ENCODE measurements at regions not wholly inside any gene's neighbourhood (a gene's known extent, or its start where the extent isn't known, plus 50 kb on each side); places are given as distances from the start of the nearest gene placed in this dataset.

DNA sequence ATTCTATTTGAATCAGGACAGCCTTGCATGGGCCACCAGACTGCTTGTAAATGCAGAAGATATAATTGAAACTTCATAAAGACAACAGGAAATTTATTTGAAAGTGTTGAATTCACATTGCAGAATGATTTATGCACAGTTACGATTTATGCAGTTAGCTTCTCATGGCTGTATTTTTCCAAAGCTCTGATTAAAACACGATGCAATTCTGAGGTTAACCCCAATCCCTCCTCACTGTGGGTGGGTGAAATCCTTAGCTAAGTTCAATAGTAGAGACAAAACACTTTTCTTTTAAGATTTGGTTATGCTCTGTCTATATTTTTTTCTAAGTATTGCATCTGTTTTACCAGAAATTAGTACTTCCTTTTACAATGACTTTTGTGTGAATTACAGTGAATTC, 728.8 kb upstream of the IGFBP3 start:
- ChIA-PET POLR2A (ENCODE audit: partially characterized antibody) (no interaction called here), CTCF (ENCODE audit: partially characterized antibody) (no interaction called here)
- no peak overlapping the region for H3K27ac ChIP-seq (ENCODE audit: low read depth, low read length)
- H4K91ac ChIP-seq (replicated peaks; ENCODE audit: insufficient read length, low read length) = no peak overlapping the region
- no peaks in the 10 kb centered on the region for H3K36me3 ChIP-seq (ENCODE audit: control insufficient read depth in 2 of 4, insufficient read depth in 4 of 4, low read length in 3 of 4)
- no peak overlapping the region for H3K23ac ChIP-seq (ENCODE audit: insufficient read length)
- H3K79me1 ChIP-seq (ENCODE audit: low read depth, low read length) = no peaks in the 10 kb centered on the region
- DNase-seq (ENCODE audit: low read depth in 1 of 2, low spot score in 2 of 2) = no peak
- no peak overlapping the region for H2BK12ac ChIP-seq (ENCODE audit: low read depth, low read length)
- no peaks in the 10 kb centered on the region for H3K23me2 ChIP-seq (ENCODE audit: low read depth, low read length)
- H2BK20ac ChIP-seq (ENCODE audit: low read length) = no peak overlapping the region
- peaks cover 0 to 3% (median 0%) of the 10 kb centered on the region in 4 experiments; a peak in 1 of 7 replicates for H3K4me1 ChIP-seq (replicated peaks in 1 of 4; ENCODE audit: control insufficient read depth in 3 of 4, insufficient read depth in 4 of 4, low read length in 3 of 4)
- peaks cover 5 to 9% of the 10 kb centered on the region in 2 experiments for H3K9me3 ChIP-seq (ENCODE audit: insufficient read depth in 2 of 2, low read depth in 1 of 2, low read length in 1 of 2)
- H3K9ac ChIP-seq (replicated peaks in 1 of 4; ENCODE audit: extremely low read depth in 1 of 4, low read depth in 3 of 4, low read length in 3 of 4) = no peak overlapping the region
- no peaks in the 10 kb centered on the region for H4K20me1 ChIP-seq (replicated peaks in 1 of 2; ENCODE audit: control insufficient read depth in 1 of 2, insufficient read depth in 2 of 2, low read length in 2 of 2)
- H3K4me2 ChIP-seq (ENCODE audit: insufficient read depth in 1 of 2, low read depth in 2 of 2, low read length in 2 of 2) = no peak overlapping the region
- no peaks in the 10 kb centered on the region for H3K79me2 ChIP-seq (ENCODE audit: control insufficient read depth in 1 of 2, insufficient read depth in 2 of 2, low read length in 2 of 2)
- H2BK120ac ChIP-seq (replicated peaks; ENCODE audit: low read depth, low read length) = no peak overlapping the region
- no peak overlapping the region for H3K4me3 ChIP-seq (ENCODE audit: extremely low read depth in 1 of 4, insufficient read depth in 2 of 4, low read depth in 3 of 4, low read length in 4 of 4)
- TF ChIP-seq RFX5 (IDR thresholded peaks at IDR 0.05; ENCODE audit: borderline replicate concordance, low read depth, low read length) = no peak
- no peak for TF ChIP-seq JUN (IDR thresholded peaks at IDR 0.05; ENCODE audit: low read depth, low read length)
- TF ChIP-seq CREB1 (IDR thresholded peaks at IDR 0.05) = no peak
- no peak for TF ChIP-seq KDM4A (IDR thresholded peaks at IDR 0.05; ENCODE audit: low read depth, low read length, severe bottlenecking)
- no peak for TF ChIP-seq ATF2 (IDR thresholded peaks at IDR 0.05; ENCODE audit: low read length)
- no peak for TF ChIP-seq TAF7 (optimal IDR thresholded peaks at IDR 0.05; ENCODE audit: borderline replicate concordance, low read depth, low read length)
- TF ChIP-seq CHD1 (IDR thresholded peaks at IDR 0.05; ENCODE audit: low read depth, low read length) = no peak
- TF ChIP-seq BCL11A (IDR thresholded peaks at IDR 0.05; ENCODE audit: low read depth in 2 of 2, low read length in 2 of 2) = no peak
- TF ChIP-seq SIX5 (IDR thresholded peaks at IDR 0.05; ENCODE audit: low read depth, low read length) = no peak
- no peak for TF ChIP-seq CHD2 (IDR thresholded peaks at IDR 0.05; ENCODE audit: low read length)
- H3K14ac ChIP-seq (ENCODE audit: insufficient read length) = no peak overlapping the region
- no peak overlapping the region for H4K5ac ChIP-seq (ENCODE audit: insufficient read length, low read depth, low read length)
- no peak overlapping the region for H3K4ac ChIP-seq (replicated peaks; ENCODE audit: insufficient read length, low read depth, low read length)
- no peak overlapping the region for H3K56ac ChIP-seq (replicated peaks; ENCODE audit: insufficient read length, low read depth, low read length)
- H2BK15ac ChIP-seq (ENCODE audit: low read length) = no peak overlapping the region
- H3K27me3 ChIP-seq (replicated peaks in 1 of 4; ENCODE audit: control insufficient read depth in 3 of 4, extremely low read depth in 1 of 4, insufficient read depth in 3 of 4, low read length in 3 of 4) = no peaks in the 10 kb centered on the region
- H2AFZ ChIP-seq (ENCODE audit: low read length) = no peak overlapping the region
- no peak overlapping the region for H2BK5ac ChIP-seq (ENCODE audit: low read depth, low read length)
- H4K8ac ChIP-seq (ENCODE audit: extremely low read depth, insufficient read depth, low read length) = no peak overlapping the region
- 93% methylated on average over 2 of the region's 2 CpGs; no CpG with 5 or more reads in 1 of the 2 experiments for WGBS, 2 experiments (ENCODE audit: extremely low coverage in 1 of 2, insufficient coverage in 1 of 2, insufficient read length in 1 of 2, insufficient replicate concordance in 2 of 2, low coverage in 1 of 2, low lambda C conversion rate in 2 of 2, missing lambda C conversion rate in 1 of 2)
- no peak overlapping the region for H3K18ac ChIP-seq (ENCODE audit: extremely low read depth, low read length)
- FAIRE-seq = no peak
- H2AK5ac ChIP-seq (ENCODE audit: low read depth, low read length) = no peak overlapping the region

Measured in H1 (cell line).